HUDEP-2 (cell line): ENCODE measurements at regions not wholly inside any gene's neighbourhood (a gene's known extent, or its start where the extent isn't known, plus 50 kb on each side); places are given as distances from the start of the nearest gene placed in this dataset.

Source experiments
- DNase-seq, 76 experiments: peaks; one replicate each; lab custom pipeline; 2025; ENCODE audit not compliant: unreplicated experiment in 76 of 76; lab: John Stamatoyannopoulos, UW

- DNase-seq, result no peak
Observed at GRCh38 chr11:19382131-19382611, 141.4 kb upstream of the E2F8 start.

GRCh38 chr11:19380375-19380774 is 139.6 kb upstream of the E2F8 start:
- no peak for DNase-seq

GRCh38 chr11:19379465-19379864 is 138.7 kb upstream of the E2F8 start:
- no peak for DNase-seq

GRCh38 chr11:19378814-19379213 is 138.1 kb upstream of the E2F8 start:
- no peak for DNase-seq

GRCh38 chr11:19377881-19378280 is 137.1 kb upstream of the E2F8 start:
- no peak for DNase-seq

GRCh38 chr11:19375440-19375839 is 134.7 kb upstream of the E2F8 start:
- no peak for DNase-seq

- DNase-seq, result peak in 4 of 76 experiments; percentile 3 to 26 (median 6)
Observed at GRCh38 chr11:19374151-19374569, 133.4 kb upstream of the E2F8 start.

- no peak for DNase-seq
Observed at GRCh38 chr11:19372381-19372780, 131.6 kb upstream of the E2F8 start.

GRCh38 chr11:19370100-19370861 is 129.5 kb upstream of the E2F8 start:
- no peak for DNase-seq

GRCh38 chr11:19368726-19369375 is 128.1 kb upstream of the E2F8 start:
- DNase-seq, result no peak

GRCh38 chr11:19366992-19367709 is 126.4 kb upstream of the E2F8 start:
- DNase-seq, result no peak

- no peak for DNase-seq
Observed at GRCh38 chr11:19365743-19366410, 125.1 kb upstream of the E2F8 start.

- DNase-seq, result no peak
Observed at GRCh38 chr11:19359221-19360000, 118.7 kb upstream of the E2F8 start.

GRCh38 chr11:19357943-19358342 is 117.2 kb upstream of the E2F8 start:
- no peak for DNase-seq

- DNase-seq, result no peak
Observed at GRCh38 chr11:19355601-19356000, 114.9 kb upstream of the E2F8 start.

GRCh38 chr11:19353287-19353850 is 112.6 kb upstream of the E2F8 start:
- DNase-seq, result no peak

- no peak for DNase-seq
Observed at GRCh38 chr11:19352771-19353160, 112.0 kb upstream of the E2F8 start.

GRCh38 chr11:19352072-19352770 is 111.5 kb upstream of the E2F8 start:
- no peak for DNase-seq

- no peak for DNase-seq
Observed at GRCh38 chr11:19351426-19351825, 110.7 kb upstream of the E2F8 start.
